HG02571 (cell line): ENCODE measurements at regions not wholly inside any gene's neighbourhood (a gene's known extent, or its start where the extent isn't known, plus 50 kb on each side); places are given as distances from the start of the nearest gene placed in this dataset.
"Not testable (repeated sequence)": the region's sequence is repeated elsewhere in the genome, so short reads cannot be mapped to it uniquely, and the experiment has no call there.

Experiments used
- ATAC-seq: cut with Tn5 transposase; IDR thresholded peaks from one replicate; pipeline ENCODE4 v1.9.1; 2021; ENCODE audit warnings: mild to moderate bottlenecking, moderate library complexity; ENCODE audit not compliant: unreplicated experiment

DNA sequence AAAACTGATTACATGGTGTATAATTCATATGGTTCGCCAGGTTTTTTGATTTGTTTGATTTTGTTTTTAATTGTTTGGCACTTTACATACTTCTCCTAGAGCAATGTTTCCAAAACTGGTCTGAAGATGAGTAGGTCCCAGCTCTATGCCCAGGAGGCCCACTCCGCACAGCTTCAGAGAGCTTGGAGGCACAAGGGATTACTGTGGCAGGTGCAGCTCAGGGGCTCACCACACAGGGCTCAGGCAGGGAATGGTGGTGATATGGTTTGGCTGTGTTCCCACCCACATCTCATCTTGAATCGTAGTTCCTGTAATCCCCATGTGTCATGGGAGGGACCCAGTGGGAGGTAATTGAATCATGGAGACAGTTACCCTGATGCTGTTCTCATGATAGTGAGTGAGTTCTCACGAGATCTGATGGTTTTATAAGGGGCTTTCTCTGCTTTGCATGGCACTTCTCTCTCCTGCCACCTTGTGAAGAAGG lies 296.6 kb downstream of the MED10 start:
- ATAC-seq: no peak

DNA sequence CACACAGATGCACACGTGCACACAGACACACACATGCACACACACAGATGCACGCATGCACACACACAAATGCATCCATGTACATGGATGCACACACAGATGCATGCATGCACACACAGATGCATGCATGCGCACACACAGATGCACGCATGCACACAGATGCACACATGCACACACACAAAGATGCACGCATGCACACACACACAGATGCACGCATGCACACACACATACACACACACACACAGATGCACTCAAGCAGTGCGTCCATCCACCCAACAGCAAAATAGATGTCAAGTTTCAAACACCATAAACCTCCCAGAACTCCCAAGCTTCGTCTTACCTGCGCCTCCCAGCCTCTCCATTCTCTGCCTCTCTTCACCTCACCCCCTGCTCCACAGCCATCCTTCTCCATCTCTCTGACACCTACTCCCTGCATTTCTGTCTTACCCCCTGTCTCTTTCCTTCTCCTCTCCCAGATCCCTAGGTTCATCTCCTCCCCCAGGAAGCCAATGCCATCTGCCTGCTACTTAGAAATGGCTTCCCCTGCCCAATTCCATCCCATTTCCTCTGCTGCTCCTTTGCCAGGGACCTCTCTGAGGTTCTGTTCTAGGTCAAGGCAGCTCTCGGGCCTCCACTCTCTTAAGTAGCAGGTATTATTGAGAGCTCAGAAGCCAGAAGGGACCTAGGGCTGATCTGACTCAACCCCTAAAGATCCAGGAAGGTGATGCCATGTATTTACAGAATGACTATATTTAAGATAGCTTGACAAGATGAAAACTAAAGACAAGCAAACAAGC lies 297.2 kb downstream of the MED10 start:
- ATAC-seq: no peak

DNA sequence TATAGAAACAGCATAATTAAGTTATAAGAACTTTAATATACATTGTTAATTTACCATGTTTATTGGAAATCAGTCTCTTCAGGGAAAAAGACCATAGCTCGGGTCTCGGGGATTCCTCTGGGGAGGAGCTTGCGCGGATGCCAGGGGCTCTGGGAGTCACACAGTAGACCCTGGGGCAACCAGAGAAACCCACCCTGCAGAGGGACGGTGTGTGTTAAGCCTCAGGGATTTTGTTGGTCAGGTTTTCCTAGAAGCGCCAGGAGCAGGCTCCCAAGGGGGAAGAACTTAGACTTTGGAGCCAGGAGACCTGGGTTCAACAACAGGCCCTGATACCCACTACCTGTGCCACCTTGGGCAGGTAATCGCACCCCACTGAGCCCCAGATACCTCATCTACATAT lies 297.9 kb downstream of the MED10 start:
- no peak for ATAC-seq

DNA sequence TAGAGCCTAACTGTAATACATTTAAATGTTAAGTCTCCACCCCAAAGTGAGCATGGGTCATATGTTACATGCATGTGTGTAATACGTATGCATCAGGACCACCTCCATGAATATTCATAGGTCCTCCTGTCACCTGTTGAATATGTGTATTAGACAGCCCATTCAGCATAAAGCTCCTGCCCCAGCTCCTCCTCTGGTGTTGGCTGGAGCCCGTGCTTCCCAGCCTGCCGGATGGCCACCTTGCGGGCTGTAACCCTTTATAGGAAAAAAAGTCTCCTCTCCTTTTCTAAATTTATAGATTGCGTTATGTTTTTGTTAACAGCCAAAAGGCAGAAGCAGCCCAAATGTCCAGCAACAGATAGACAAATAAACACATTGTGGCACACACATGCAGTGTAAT lies 299.5 kb downstream of the MED10 start:
- ATAC-seq: no peak

DNA sequence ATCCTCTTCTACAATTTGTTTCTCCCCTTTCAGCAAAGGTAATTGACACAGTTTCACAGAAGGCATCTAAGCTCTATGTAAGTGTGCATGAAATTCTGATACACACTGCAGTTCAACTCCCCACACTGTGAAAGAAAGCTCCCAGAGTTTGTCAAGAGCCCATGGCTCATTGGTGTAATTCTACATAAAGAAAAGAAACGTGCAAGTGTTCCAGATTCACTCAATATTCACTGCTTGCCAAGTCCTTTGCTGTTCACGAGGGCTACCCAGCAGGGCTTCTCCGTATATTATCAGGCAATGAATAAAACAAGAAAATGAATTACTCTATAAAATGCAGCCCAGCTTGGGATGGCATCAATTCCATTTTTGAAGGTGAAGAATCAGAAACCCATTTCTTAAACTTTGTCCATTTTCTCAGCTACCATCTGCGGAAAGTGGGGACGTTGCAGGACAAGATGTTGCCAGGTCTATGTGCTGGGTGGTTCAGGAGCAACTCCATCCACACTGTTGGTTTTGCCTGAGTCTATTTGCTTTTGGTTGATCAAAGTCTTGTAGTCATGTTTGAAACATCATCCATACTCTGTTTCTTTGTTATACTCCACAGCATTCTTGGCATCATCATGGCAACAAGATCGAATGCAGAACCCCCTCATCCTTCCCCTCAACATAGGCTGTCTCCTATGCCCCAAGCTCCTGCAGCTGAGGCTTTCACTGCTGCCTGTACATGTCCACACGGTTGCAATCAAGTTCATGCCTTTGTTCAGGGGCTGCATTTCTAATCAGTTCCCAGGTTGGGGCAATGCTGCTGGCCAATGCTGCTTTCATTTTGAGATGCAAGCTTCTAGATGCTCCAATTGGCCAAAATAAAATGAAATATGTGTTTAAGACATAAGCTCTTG lies 301.8 kb downstream of the MED10 start:
- ATAC-seq: no peak

DNA sequence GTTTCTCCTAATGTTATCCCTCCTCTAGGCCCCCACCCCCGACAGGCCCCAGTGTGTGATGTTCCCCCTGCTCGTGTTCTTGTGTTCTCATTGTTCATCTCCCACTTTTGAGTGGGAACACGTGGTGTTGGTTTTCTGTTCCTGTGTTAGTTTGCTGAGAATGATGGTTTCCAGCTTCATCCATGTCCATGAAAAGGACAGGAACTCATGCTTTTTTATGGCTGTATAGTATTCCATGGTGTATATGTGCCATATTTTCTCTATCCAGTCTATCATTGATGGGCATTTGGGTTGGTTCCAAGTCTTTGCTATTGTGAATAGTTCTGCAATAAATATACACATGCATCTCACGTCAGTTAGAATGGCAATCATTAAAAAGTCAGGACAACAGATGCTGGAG lies 305.9 kb downstream of the MED10 start:
- ATAC-seq: not testable (repeated sequence)

DNA sequence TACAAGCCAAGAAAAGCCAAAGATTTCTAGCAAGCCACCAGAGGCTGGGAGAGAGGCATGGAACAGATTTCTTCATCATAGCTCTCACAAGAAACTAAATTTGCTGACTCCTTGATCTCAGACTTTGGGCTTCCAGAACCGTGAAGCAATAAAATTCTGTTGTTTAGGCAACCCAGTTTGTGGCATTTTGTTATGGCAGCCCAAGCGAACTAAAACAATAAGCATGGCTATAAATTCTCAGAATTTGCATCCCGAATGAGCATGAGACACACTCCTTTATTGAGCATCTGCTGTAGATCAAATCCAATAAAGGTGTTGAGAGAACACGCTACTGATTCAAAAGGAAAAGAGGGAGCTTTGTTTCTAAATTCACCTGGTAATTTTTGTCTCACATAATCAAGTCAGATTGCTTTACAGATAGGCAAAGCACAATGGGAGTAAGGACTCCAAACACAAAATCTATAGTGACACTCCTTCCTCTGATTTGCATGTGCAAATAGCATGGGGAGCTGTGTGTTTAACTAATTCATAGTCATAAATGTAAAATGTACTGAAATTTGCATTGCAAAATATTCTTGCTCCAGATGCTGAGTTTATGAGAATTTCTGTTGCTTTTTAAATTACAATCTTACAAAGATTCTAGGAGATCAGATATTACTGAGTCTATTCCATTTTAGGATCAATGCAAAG lies 308.7 kb downstream of the MED10 start:
- ATAC-seq: no peak

DNA sequence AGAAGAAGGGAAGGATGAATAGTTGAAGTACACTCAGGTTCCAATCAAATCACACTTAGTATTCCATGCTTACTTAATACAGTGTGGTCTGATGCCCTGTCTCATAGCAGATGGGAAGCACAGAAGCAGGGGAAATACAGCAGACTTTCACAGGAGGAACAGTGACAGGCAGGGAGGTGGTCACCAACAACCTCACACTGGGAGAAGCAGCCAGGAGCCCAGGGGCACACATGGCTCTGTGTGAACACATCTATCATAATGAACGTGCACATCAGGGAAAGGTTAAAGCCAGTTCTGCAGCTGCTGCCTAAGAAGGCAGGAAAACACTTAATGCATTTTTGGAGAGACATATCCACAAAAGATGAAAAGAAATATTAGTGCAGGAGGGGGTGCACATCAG lies 312.3 kb downstream of the MED10 start:
- no peak for ATAC-seq

DNA sequence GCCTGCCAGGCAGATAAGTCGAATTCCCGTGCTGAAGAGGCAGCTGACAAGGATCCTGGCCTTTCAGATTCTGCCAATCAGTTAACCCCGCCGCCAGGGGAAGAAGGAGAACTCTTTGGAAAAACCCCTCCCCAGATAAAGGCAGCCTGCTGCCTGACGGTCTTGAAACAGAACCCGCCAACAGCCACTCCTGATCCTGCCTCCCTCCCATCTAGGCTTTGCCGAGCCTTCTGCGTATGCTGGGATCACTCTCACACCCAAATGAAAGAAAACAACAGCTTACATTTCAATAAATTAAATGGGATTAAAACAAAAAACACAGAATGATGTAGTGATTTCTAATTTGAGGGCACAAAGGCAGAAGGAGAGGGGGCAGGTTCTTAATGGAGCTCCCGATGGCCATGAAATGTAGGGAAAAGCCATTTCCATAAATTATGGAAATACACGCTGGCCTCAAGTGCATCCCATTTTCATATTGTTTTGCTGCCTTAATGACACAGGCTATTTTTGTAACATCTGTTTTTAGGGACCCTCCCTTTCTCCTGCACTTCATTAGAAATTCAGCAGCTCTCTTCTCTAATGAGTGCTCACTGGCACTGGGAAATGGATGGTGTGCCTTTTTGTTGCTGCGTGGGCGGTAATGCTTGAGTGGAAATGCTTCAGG lies 319.1 kb downstream of the MED10 start:
- ATAC-seq: no peak

DNA sequence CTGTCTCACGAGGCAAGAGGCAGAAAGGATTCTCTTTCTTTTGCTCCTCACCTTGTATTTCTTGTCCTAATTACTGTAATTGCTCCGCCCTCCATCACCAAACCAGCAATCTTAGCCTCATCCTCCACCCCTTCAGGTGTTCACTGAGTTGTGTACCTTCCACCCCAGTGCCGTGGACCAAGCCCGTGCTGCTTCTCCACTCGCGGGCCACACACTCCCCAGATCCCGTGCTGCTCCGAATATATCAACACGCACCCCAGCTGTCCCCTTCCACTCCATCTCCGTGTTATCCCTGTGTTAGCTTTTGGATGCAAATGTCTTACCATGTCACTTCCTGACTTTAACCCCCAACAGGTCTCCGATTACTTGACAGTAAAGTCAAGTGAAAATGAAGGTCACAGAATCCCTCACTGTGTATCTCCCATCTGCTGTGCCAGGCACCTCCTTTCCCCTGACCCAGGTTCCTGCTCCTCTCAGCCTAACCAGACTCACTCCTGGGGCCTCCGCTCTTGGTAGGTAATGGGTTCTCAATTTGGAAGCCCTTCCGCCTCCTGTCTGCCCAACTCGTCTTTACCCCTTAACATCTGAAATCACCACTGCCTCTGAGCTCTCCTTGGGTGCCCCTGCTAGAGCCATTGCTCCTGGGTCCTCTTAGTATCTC lies 320.2 kb downstream of the MED10 start:
- no peak for ATAC-seq

DNA sequence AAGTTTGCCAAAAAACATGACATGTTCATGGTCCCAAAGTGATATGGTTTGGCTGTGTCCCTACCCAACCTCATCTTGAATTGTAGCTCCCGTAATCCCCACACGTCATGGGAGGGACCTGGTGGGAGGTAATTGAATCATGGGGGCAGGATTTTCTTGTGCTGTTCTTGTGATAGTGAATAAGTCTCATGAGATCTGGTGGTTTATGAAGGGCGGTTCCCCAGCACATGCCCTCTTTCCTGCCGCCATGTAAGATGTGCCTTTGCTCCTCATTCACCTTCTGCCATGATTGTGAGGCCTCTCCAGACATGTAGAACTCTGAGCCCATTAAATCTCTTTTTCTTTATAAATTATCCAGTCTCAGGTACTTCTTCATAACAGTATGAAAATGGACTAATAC lies 322.1 kb downstream of the MED10 start:
- no peak for ATAC-seq

DNA sequence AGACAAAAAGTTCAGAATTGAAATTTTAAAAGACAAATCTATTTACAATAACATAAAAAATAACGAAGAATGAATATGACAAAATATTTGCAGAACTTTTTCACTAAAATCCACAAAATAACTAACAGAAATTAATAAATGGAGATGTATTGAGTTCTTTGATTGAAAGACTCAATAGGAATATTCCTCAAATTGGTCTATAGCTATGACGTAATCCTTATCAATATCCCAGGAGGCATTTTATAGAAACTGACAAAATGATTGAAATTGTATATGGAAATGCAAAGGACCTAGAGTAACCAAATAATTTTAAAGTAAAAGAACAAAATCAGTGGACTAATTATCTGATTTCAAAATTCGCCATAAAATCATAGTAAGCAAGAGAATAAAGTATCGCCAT lies 328.7 kb downstream of the MED10 start:
- ATAC-seq: no peak

DNA sequence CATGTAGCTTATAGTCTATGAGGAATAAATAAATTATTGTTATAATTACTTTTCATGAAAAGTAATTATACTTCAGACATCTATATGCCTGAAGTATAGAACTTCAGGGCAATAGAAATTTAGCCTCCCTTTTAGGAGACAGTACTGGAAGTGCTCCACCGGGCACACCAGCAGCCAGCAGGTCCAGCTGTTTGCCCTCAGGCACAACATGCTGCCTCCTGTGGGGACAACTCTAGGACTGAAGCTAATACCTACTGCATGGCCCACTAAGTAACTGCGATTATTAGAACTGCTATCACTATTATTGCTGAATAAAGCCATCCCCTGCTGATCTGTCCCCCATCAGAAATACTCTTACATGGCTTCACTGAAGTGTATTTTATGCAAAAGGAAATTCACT lies 329.6 kb downstream of the MED10 start:
- no peak for ATAC-seq

DNA sequence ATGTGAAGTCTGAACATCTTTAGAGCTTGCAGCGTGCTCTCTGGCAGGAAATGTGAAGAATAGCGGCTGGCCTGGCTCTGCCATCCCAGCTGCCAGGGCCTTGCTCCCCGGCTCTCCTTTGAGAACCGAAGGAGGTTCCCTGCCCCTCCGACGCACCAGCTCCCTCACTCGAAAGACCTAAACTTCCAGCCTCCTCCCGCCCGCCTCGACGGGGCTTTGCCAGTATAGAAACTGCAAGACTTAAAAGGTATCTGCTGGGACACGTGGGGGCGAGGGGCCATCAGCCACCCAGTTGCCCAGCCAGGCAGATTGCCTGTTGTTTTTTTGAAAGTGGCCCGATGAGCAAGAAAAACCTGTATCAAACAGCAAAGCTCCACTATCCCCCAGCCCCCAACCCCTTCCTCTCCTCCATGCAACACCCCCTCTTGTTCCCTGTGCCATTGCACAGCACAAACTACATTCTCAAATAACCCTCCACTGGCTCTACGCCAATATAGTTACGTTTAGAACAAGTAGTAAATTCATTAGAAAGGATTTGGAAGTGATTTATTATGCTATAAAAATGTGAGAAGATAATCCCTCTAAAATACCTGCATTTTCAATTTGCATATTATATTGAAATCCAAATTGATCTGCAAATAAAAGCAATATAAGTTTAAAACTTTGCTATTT lies 331.9 kb downstream of the MED10 start:
- no peak for ATAC-seq

DNA sequence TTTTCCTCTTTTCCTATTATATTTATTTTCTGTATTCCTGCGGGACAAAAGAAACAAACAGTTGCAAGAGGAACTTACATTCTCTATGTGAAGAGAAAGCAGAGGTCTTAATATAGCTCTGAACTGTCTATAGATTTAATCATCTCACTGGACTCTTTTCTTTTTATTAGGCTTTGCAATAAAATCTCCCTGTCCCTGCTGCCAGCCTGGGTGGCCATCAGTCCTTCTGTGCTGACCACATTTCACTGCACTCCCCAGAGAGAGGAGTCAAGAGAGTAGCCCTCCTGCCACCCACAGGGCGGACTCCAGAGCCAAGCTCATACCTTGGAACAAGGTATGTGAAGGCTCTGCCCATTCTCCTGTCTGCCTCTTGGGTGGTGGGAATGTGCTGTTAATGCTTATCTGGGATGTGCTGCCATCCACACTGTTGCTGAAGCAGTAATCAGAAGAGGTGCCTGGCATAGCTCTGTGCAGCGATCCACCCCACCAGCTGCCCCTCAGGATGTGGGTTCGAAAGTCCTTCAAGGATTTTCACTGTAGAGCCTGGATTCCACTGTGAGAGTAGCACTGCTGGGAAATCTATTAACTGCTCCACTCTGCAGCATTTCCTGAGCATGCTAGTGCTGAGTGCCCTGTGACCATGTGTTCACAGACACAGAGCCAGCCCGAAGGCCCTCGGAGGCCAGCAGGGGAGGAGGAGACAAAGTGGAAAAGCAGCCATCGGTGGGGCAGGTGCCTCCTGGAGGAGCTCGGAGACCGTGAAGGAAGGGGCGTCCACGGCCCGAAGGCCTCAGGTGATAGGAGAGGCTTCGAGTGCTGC lies 334.6 kb downstream of the MED10 start:
- ATAC-seq: no peak

DNA sequence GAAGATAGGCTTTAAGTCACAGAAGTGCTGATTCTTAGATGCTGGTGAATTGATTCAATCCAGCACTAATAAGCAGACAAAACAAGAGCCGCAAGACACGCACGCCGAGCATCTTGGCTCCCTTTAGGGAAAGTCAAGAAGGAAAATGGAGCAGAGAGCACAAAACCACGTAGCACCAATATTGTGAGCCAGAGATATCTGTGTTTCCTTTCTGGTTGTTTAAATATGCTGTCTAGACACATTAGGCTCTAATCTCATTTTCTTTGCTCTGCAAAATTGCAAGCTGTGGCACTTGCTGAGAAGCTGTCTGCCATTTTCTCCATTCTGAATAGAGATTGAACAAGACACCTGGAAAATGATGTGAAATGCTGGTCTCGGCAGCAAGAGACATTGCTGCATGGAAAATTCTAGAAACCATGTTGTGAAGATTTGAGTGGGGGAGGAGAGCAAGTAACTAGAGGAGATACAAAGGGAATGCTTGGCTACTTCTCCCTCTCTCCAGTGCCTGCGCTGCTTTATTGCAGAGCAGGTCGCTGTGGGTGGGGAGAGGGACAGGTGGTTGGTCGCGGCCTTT lies 336.3 kb downstream of the MED10 start:
- ATAC-seq: no peak

DNA sequence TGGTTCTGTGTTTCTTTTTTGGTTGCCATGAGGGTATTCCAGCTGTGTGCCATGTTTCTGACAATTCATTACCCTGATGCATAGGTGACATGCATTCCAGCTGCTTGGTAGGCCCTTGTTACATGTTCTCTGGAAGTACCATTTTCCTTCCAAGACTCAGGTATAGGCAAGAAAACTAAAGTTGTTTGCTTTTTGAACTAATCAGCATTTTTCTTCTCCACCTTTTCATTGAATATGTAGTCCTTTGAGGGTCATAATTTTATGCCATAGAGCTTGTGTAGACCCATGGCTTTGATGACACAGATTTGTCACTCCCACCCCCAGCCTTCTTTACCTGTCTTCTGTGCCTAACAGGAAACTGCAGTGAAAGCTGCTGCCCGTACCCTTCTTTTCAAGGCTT lies 339.2 kb downstream of the MED10 start:
- ATAC-seq: no peak

DNA sequence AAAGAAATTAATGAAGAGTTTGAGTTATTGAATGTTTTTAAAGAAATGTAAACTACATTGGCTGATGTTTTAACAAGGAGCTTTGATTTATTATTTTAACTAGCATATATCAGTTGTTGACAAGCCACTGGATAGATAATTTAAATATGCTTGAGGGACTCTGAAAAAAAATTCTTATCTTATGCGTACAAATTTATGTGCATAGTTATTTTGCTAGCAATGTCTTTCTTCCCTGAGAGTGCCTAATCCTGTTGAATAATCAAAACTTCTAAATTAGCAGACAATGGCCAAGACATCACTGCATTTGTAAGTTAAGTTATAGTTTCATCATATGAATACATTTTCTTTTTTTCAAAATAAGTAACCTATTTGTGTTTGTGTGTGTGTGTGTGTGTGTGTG lies 342.3 kb downstream of the MED10 start:
- ATAC-seq: no peak

DNA sequence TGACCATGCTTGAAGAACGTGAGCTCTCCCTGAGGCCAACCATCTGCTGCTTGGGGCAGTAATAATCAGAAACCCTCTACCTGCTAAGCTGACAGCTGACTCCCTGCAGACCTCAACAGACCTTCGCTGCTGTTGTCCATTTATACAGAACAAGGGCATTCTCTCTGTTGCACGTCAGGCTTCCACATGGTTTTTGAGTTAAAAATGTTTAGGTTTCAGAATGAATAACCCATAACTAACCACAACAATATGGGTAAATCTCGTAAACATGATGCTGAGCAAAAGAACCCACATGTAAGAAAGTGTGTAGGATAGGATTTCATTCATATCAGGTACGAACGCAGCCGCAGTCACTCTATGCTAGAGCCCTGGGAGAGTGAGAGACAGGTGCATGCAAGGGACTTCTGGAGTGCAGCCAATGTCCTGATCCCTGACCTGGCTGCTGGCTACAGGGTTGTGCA lies 348.5 kb downstream of the MED10 start:
- no peak for ATAC-seq
